ENCODE measurements at regions not wholly inside any gene's neighbourhood (a gene's known extent, or its start where the extent isn't known, plus 50 kb on each side); places are given as distances from the start of the nearest gene placed in this dataset.

- DNase-seq (ENCODE audit: extremely low spot score) = no peak
- CTCF ChIA-PET = no interaction called here
- POLR2A ChIA-PET = no interaction called here
- TF ChIP-seq CTCF (IDR thresholded peaks at IDR 0.05; ENCODE audit: control extremely low read depth, extremely low read depth, low read depth, missing control alignments) = no peak
Observed at GRCh38 chr13:60758637-60759036, 361.6 kb downstream of the TDRD3 start.

GRCh38 chr13:60757501-60758215, 360.6 kb downstream of the TDRD3 start:
- no peak for TF ChIP-seq CTCF (IDR thresholded peaks at IDR 0.05; ENCODE audit: control extremely low read depth, extremely low read depth, low read depth, missing control alignments)
- no peak for DNase-seq (ENCODE audit: extremely low spot score)
- ChIA-PET CTCF (no interaction called here), POLR2A (no interaction called here)

GRCh38 chr13:60756306-60756705, 359.3 kb downstream of the TDRD3 start:
- ChIA-PET CTCF (no interaction called here), POLR2A (no interaction called here)
- no peak for TF ChIP-seq CTCF (IDR thresholded peaks at IDR 0.05; ENCODE audit: control extremely low read depth, extremely low read depth, low read depth, missing control alignments)
- DNase-seq (ENCODE audit: extremely low spot score) = no peak

- ChIA-PET POLR2A (no interaction called here), CTCF (no interaction called here)
- no peak for DNase-seq (ENCODE audit: extremely low spot score)
- no peak for TF ChIP-seq CTCF (IDR thresholded peaks at IDR 0.05; ENCODE audit: control extremely low read depth, extremely low read depth, low read depth, missing control alignments)
Observed at GRCh38 chr13:60755380-60756163, 358.6 kb downstream of the TDRD3 start.

GRCh38 chr13:60754211-60755090, 357.4 kb downstream of the TDRD3 start:
- DNase-seq (ENCODE audit: extremely low spot score) = no peak
- POLR2A ChIA-PET = no interaction called here
- TF ChIP-seq CTCF (IDR thresholded peaks at IDR 0.05; ENCODE audit: control extremely low read depth, extremely low read depth, low read depth, missing control alignments) = no peak
- CTCF ChIA-PET = interaction anchor here (1.7 kb wide), 1 partner anchor 9 kb away, joined by 5 read pairs; no protein-coding TSS in a partner anchor

GRCh38 chr13:60753641-60754040, 356.6 kb downstream of the TDRD3 start:
- CTCF ChIA-PET = interaction anchor here (1.7 kb wide), 1 partner anchor 8 kb away, joined by 5 read pairs; no protein-coding TSS in a partner anchor
- TF ChIP-seq CTCF (IDR thresholded peaks at IDR 0.05; ENCODE audit: control extremely low read depth, extremely low read depth, low read depth, missing control alignments) = no peak

More at GRCh38 chr13:60753641-60754040, 356.6 kb downstream of the TDRD3 start:
- no peak for DNase-seq (ENCODE audit: extremely low spot score)
- POLR2A ChIA-PET = no interaction called here

Measured in GM10248 (cell line).